ENCODE measurements at regions not wholly inside any gene's neighbourhood (a gene's known extent, or its start where the extent isn't known, plus 50 kb on each side); places are given as distances from the start of the nearest gene placed in this dataset.

DNA sequence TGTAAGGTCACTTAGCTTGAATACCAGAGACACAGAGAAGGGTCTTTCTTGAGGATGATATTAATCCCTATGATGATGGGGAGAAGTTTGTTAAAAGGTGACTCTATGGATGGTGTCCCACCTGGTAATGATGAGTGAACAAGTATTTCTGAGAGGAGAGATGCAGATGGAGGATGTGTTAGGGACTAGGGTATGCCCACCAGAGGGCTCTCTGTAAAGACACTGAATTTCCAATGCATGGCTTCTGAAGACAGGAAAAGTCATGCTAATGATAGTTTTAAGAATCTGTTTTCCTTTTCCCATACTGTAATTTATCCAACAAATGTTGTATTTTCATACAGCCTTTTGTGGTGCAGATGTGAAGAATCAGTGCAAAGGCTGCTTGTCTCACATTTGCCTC is 1250.9 kb upstream of the CELF2 start:
- H3K4me3 ChIP-seq (ENCODE audit: low read length) = no peak overlapping the region
- no peaks in the 10 kb centered on the region for H3K9me3 ChIP-seq (ENCODE audit: control insufficient read depth, insufficient read depth, low read length)
- no peak for DNase-seq (ENCODE audit: low read depth, low spot score)
- H3K27me3 ChIP-seq (ENCODE audit: control insufficient read depth, insufficient read depth, low read length) = no peaks in the 10 kb centered on the region
- H3K36me3 ChIP-seq (ENCODE audit: control insufficient read depth, insufficient read depth, low read length) = no peaks in the 10 kb centered on the region
- H3K27ac ChIP-seq (ENCODE audit: low read length) = no peak overlapping the region
- H3K4me1 ChIP-seq (ENCODE audit: control insufficient read depth, insufficient read depth, low read length) = no peaks in the 10 kb centered on the region

DNA sequence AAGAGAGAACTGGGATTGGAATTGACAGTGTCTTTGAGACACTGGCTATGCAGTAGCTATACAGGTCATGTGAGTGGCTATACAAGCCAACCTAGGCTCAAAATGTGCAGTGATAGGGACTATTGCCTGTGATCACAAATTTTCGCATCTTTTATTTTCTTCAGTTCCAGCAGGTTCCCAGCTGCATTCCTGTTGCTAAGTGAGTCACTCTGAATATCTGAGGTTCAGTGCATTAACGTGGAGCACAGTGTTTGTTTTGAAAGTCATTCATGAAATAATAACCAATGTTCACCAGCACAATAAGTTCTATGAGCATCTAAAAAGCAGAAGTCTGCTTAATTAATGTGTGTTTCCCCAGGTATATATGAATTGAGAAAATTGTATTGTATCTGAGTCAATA is 1236.0 kb upstream of the CELF2 start:
- WGBS (ENCODE audit: insufficient coverage, insufficient read length) = no CpG with 5 or more reads among the region's 2 CpGs
- DNase-seq (ENCODE audit: low read depth, low spot score) = no peak
- no peaks in the 10 kb centered on the region for H3K36me3 ChIP-seq (ENCODE audit: control insufficient read depth, insufficient read depth, low read length)
- H3K27ac ChIP-seq (ENCODE audit: low read length) = no peak overlapping the region
- no peaks in the 10 kb centered on the region for H3K27me3 ChIP-seq (ENCODE audit: control insufficient read depth, insufficient read depth, low read length)
- H3K9me3 ChIP-seq (ENCODE audit: control insufficient read depth, insufficient read depth, low read length) = no peaks in the 10 kb centered on the region
- no peaks in the 10 kb centered on the region for H3K4me1 ChIP-seq (ENCODE audit: control insufficient read depth, insufficient read depth, low read length)
- no peak overlapping the region for H3K4me3 ChIP-seq (ENCODE audit: low read length)

DNA sequence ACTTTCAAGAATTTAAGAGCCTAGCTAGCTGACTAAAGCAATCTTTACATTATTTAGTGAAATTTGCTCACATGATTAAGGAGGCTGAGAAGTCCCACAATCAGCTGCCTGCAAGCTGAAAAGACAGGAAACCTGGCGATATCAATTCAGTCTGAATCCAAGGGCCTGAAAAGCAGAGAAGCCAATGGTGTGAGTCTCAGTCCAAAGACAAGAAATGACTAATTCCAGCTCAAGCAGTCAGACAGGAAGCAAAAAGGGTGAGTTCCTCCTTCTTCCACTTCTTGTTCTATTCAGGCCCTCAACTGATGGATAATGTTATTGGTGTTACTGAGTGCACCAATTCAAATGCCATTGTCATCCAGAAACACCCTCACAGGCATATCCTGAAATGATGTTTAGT is 1231.6 kb upstream of the CELF2 start:
- Histone ChIP-seq H3K36me3 (ENCODE audit: control insufficient read depth, insufficient read depth, low read length) (no peaks in the 10 kb centered on the region), H3K9me3 (ENCODE audit: control insufficient read depth, insufficient read depth, low read length) (no peaks in the 10 kb centered on the region), H3K4me1 (ENCODE audit: control insufficient read depth, insufficient read depth, low read length) (no peaks in the 10 kb centered on the region), H3K4me3 (ENCODE audit: low read length) (no peak overlapping the region), H3K27me3 (ENCODE audit: control insufficient read depth, insufficient read depth, low read length) (no peaks in the 10 kb centered on the region), H3K27ac (ENCODE audit: low read length) (no peak overlapping the region)
- DNase-seq (ENCODE audit: low read depth, low spot score) = no peak
- no CpG with 5 or more reads among the region's 1 CpG for WGBS (ENCODE audit: insufficient coverage, insufficient read length)

DNA sequence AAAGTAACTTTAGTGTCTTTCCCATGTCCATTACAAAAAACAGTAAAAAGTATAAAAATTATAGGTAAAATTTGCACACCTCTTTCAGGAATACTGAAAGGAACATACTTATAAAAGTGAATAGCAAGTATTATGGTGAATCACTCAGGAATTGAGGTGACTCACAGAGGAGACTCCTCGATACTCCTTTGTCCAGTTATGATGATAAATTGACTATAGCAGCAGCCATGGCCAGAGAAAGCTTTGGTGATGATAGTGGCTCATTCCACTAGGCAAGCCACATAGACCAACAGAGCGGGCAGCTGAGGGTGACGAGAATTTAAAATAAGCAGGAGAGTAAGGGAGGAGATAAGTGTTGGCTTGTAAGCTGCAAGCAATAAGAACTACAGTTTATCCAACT is 1231.1 kb upstream of the CELF2 start:
- Histone ChIP-seq H3K4me1 (ENCODE audit: control insufficient read depth, insufficient read depth, low read length) (no peaks in the 10 kb centered on the region), H3K27ac (ENCODE audit: low read length) (no peak overlapping the region), H3K4me3 (ENCODE audit: low read length) (no peak overlapping the region), H3K27me3 (ENCODE audit: control insufficient read depth, insufficient read depth, low read length) (no peaks in the 10 kb centered on the region), H3K36me3 (ENCODE audit: control insufficient read depth, insufficient read depth, low read length) (no peaks in the 10 kb centered on the region), H3K9me3 (ENCODE audit: control insufficient read depth, insufficient read depth, low read length) (no peaks in the 10 kb centered on the region)
- WGBS (ENCODE audit: insufficient coverage, insufficient read length) = no CpG with 5 or more reads among the region's 3 CpGs
- no peak for DNase-seq (ENCODE audit: low read depth, low spot score)

DNA sequence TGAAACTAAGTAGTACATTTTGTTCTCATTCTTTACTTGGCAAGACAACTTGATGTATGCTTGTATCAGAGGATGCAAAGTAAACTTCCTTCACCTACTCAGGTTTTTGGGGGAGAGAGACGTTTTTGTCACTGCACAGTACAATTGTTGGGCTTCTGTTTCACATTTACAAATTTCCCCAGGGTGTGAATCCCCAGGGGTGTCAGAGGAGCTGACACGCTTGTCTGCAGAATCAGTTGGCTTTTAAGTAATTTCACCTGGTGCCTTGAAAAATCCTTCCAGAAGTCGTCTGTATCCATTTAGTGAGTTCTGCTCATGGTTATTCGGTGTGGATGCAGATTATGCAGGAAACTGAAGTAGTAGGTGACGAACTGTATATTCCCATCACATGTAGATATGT is 1227.7 kb upstream of the CELF2 start:
- WGBS (ENCODE audit: insufficient coverage, insufficient read length) = no CpG with 5 or more reads among the region's 5 CpGs
- H3K27ac ChIP-seq (ENCODE audit: low read length) = no peak overlapping the region
- no peaks in the 10 kb centered on the region for H3K4me1 ChIP-seq (ENCODE audit: control insufficient read depth, insufficient read depth, low read length)
- no peaks in the 10 kb centered on the region for H3K27me3 ChIP-seq (ENCODE audit: control insufficient read depth, insufficient read depth, low read length)
- no peaks in the 10 kb centered on the region for H3K9me3 ChIP-seq (ENCODE audit: control insufficient read depth, insufficient read depth, low read length)
- H3K4me3 ChIP-seq (ENCODE audit: low read length) = no peak overlapping the region
- no peak for DNase-seq (ENCODE audit: low read depth, low spot score)
- no peaks in the 10 kb centered on the region for H3K36me3 ChIP-seq (ENCODE audit: control insufficient read depth, insufficient read depth, low read length)

DNA sequence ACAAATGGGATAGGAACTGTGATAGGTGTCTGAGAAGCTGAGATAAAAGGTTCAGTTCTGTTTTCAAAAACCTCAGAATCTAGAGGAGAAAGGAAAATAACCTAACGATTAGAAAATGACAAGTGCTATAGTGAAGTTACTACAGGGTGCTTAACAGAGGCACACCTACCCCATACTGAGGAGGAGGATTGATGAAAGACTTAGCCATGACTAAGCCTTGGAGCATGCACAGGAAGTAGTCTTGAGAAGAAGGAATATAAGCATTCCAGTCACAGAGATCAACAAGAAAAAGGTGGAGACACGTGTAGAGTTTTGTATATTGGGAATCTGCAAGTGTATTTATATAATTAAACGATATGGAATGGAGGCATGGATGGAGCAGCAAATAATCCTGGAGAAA is 1225.5 kb upstream of the CELF2 start:
- 100% methylated on average over 2 of the region's 3 CpGs for WGBS (ENCODE audit: insufficient coverage, insufficient read length)
- no peak overlapping the region for H3K27ac ChIP-seq (ENCODE audit: low read length)
- no peak overlapping the region for H3K4me3 ChIP-seq (ENCODE audit: low read length)
- H3K36me3 ChIP-seq (ENCODE audit: control insufficient read depth, insufficient read depth, low read length) = no peaks in the 10 kb centered on the region
- no peak for DNase-seq (ENCODE audit: low read depth, low spot score)
- H3K4me1 ChIP-seq (ENCODE audit: control insufficient read depth, insufficient read depth, low read length) = no peaks in the 10 kb centered on the region
- no peaks in the 10 kb centered on the region for H3K27me3 ChIP-seq (ENCODE audit: control insufficient read depth, insufficient read depth, low read length)
- no peaks in the 10 kb centered on the region for H3K9me3 ChIP-seq (ENCODE audit: control insufficient read depth, insufficient read depth, low read length)

DNA sequence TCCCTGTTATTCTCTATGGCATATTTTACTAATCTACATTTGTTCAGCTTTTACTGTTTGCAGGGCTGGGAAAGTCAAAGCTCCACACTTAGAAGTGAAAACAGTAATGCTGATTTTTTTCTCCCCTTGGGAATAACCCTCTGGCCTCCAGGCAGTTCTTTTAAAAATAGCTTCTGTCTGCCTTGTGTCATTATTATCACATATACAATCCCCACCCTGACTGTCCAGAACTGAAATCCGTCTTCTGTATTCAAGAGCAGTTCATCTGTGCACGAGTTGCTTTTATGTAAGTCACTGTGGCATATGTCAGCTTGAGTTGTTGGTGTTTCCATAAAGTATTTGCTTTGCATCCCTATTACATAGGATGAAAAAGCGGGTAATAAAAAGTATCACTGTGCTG is 1221.1 kb upstream of the CELF2 start:
- Histone ChIP-seq H3K9me3 (ENCODE audit: control insufficient read depth, insufficient read depth, low read length) (no peaks in the 10 kb centered on the region), H3K36me3 (ENCODE audit: control insufficient read depth, insufficient read depth, low read length) (no peaks in the 10 kb centered on the region), H3K27me3 (ENCODE audit: control insufficient read depth, insufficient read depth, low read length) (no peaks in the 10 kb centered on the region), H3K4me3 (ENCODE audit: low read length) (no peak overlapping the region), H3K4me1 (ENCODE audit: control insufficient read depth, insufficient read depth, low read length) (no peaks in the 10 kb centered on the region), H3K27ac (ENCODE audit: low read length) (no peak overlapping the region)
- WGBS (ENCODE audit: insufficient coverage, insufficient read length) = no CpG with 5 or more reads among the region's 3 CpGs
- DNase-seq (ENCODE audit: low read depth, low spot score) = no peak

DNA sequence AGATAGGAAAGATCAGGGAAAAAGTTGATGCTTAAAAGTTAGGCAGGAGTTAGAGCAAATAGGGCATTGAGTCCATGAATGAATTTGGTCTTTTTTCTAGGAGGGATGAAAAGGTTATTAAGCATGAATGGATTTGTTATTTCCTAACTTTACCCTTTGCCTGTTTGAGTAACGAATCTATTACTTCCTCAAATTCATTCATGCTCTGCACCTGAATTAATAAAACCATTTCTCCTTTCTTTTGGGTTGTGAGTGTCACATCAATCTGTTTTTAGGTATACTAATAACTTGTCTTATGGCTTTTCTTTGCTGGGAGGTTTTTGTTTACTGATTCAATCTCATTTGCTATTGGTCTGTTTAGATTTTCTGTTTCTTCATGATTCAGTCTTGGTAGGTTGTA is 1217.7 kb upstream of the CELF2 start:
- no peak overlapping the region for H3K4me3 ChIP-seq (ENCODE audit: low read length)
- H3K9me3 ChIP-seq (ENCODE audit: control insufficient read depth, insufficient read depth, low read length) = no peaks in the 10 kb centered on the region
- H3K27me3 ChIP-seq (ENCODE audit: control insufficient read depth, insufficient read depth, low read length) = no peaks in the 10 kb centered on the region
- no peak for DNase-seq (ENCODE audit: low read depth, low spot score)
- H3K36me3 ChIP-seq (ENCODE audit: control insufficient read depth, insufficient read depth, low read length) = no peaks in the 10 kb centered on the region
- no peaks in the 10 kb centered on the region for H3K4me1 ChIP-seq (ENCODE audit: control insufficient read depth, insufficient read depth, low read length)
- WGBS (ENCODE audit: insufficient coverage, insufficient read length) = no CpG with 5 or more reads among the region's 1 CpG
- H3K27ac ChIP-seq (ENCODE audit: low read length) = no peak overlapping the region

DNA sequence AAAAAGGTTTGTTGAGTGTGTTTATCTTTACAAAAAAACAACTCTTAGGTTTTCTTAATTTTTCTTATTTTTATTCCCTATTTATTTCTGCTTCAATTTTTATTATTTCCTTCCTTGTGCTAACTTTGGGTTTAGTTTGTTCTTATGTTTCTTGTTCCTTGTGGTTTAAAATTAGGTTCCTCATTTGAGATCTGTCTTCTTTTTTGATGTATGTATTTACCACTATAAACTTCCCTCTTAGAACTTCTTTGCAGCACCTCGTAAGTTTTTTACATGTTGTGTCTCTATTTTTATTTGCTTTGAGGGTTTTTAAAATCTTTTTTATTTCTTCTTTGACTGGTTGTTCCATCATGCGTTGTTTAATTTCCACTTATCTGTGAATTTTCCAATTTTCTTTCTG is 1217.1 kb upstream of the CELF2 start:
- Histone ChIP-seq H3K27me3 (ENCODE audit: control insufficient read depth, insufficient read depth, low read length) (no peaks in the 10 kb centered on the region), H3K4me1 (ENCODE audit: control insufficient read depth, insufficient read depth, low read length) (no peaks in the 10 kb centered on the region), H3K4me3 (ENCODE audit: low read length) (no peak overlapping the region), H3K36me3 (ENCODE audit: control insufficient read depth, insufficient read depth, low read length) (no peaks in the 10 kb centered on the region), H3K9me3 (ENCODE audit: control insufficient read depth, insufficient read depth, low read length) (no peaks in the 10 kb centered on the region), H3K27ac (ENCODE audit: low read length) (no peak overlapping the region)
- no peak for DNase-seq (ENCODE audit: low read depth, low spot score)
- no CpG with 5 or more reads among the region's 2 CpGs for WGBS (ENCODE audit: insufficient coverage, insufficient read length)

DNA sequence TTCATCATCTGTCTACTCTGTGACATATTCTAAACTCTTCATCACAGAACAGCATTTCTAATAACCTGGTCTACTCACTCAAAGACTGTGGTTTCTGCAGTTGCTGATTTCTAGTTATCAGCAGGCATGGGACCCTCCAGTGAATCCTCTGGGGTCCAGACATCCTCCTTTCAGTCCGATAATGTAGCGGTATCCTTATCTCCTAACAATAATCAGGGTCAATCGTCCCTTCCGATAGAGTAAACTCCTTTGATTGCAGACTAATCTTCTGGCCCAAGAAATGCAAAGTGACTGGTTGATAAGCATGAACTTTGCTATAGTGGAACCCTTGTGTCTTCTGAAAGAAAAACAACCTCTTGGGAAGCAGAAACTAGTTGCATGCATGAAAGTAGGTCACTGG is 1209.8 kb upstream of the CELF2 start:
- no CpG with 5 or more reads among the region's 4 CpGs for WGBS (ENCODE audit: insufficient coverage, insufficient read length)
- no peaks in the 10 kb centered on the region for H3K36me3 ChIP-seq (ENCODE audit: control insufficient read depth, insufficient read depth, low read length)
- H3K9me3 ChIP-seq (ENCODE audit: control insufficient read depth, insufficient read depth, low read length) = no peaks in the 10 kb centered on the region
- no peak overlapping the region for H3K4me3 ChIP-seq (ENCODE audit: low read length)
- DNase-seq (ENCODE audit: low read depth, low spot score) = no peak
- H3K27ac ChIP-seq (ENCODE audit: low read length) = no peak overlapping the region
- no peaks in the 10 kb centered on the region for H3K4me1 ChIP-seq (ENCODE audit: control insufficient read depth, insufficient read depth, low read length)
- H3K27me3 ChIP-seq (ENCODE audit: control insufficient read depth, insufficient read depth, low read length) = no peaks in the 10 kb centered on the region

DNA sequence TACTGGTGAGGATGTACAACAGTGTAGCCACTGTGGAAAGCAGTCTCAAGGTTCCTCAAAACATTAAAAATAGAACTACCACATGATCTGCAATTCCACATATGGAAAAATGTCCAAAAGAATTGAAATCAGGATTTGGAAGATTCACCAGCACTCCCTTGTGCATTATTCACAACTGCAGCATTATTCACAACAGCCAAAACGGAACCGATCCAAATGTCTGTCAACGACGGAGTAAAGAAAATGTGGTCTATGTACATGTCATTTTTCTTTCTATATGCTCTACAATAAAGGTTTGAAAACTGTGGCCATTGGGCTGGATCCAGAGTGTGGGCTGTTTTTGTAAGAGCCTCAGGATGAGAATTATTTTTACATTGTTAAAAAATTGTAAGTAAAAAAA is 1206.1 kb upstream of the CELF2 start:
- H3K4me3 ChIP-seq (ENCODE audit: low read length) = no peak overlapping the region
- no CpG with 5 or more reads among the region's 4 CpGs for WGBS (ENCODE audit: insufficient coverage, insufficient read length)
- no peaks in the 10 kb centered on the region for H3K27me3 ChIP-seq (ENCODE audit: control insufficient read depth, insufficient read depth, low read length)
- no peaks in the 10 kb centered on the region for H3K9me3 ChIP-seq (ENCODE audit: control insufficient read depth, insufficient read depth, low read length)
- H3K36me3 ChIP-seq (ENCODE audit: control insufficient read depth, insufficient read depth, low read length) = no peaks in the 10 kb centered on the region
- DNase-seq (ENCODE audit: low read depth, low spot score) = no peak
- no peaks in the 10 kb centered on the region for H3K4me1 ChIP-seq (ENCODE audit: control insufficient read depth, insufficient read depth, low read length)
- no peak overlapping the region for H3K27ac ChIP-seq (ENCODE audit: low read length)

Data from iPS DF 6.9 (cell line).